GM12865 (cell line): ENCODE measurements at regions not wholly inside any gene's neighbourhood (a gene's known extent, or its start where the extent isn't known, plus 50 kb on each side); places are given as distances from the start of the nearest gene placed in this dataset.

ENCODE experiments used
- DNase-seq: peaks from one replicate; pipeline ENCODE4 v3.0.0; 2010; ENCODE audit warnings: low read depth
- H3K4me3 ChIP-seq: 2 replicates; pipeline ENCODE4 v1.5.1; 2011; ENCODE audit warnings: mild to moderate bottlenecking, low read depth, low read length, control low read depth
- CTCF ChIP-seq: IDR thresholded peaks from 2 replicates; pipeline ENCODE4 v1.5.1; 2011; ENCODE audit warnings: low read length, control low read depth, low read depth, inconsistent platforms; ENCODE audit not compliant: insufficient read depth; ENCODE audit errors: missing control alignments

DNA sequence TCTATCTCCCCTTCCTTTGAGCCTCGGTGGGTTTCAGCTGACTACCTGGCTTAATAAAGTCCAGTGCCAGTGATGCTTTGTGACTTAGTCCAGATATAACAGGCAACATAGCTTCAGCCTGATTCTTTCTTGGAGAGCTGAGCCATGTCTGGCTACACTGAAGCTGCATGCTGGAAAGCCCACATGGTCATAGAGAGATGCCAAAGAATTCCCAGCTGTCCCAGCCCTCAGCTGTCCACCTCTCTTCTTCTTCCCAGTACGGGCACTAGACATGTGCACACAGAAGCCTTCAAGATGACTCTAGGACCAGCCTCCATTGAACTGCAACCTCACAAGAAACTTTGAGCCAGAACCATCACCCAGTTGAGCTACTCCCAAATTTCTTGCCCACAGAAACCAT lies 154.1 kb upstream of the MYLIP start:
- no peak for TF ChIP-seq CTCF
- no peak overlapping the region for H3K4me3 ChIP-seq
- DNase-seq, result no peak

DNA sequence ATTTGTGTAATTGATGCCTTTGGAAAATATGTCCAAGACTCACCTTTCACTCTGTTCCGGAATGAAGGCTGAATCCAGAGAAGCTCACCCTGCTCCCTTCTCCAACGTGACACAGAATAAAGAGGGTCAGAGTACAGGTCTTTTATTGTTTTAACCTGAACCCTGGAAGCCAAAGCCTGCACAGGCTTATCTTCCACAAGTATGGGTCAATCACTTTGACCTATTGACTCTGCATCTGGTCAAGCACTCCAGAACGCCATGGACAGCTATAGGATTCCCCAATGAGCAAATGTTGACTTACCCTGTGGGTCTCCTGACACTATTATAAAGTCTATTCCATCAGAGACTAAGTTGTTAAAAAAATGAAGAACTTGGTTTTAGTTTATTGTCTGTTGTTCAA lies 158.4 kb upstream of the MYLIP start:
- DNase-seq, result no peak
- no peak for TF ChIP-seq CTCF
- no peak overlapping the region for H3K4me3 ChIP-seq

GRCh38 chr6:15969236-15969778 lies 159.6 kb upstream of the MYLIP start:
- no peak for TF ChIP-seq CTCF
- no peak for DNase-seq
- no peak overlapping the region for H3K4me3 ChIP-seq

DNA sequence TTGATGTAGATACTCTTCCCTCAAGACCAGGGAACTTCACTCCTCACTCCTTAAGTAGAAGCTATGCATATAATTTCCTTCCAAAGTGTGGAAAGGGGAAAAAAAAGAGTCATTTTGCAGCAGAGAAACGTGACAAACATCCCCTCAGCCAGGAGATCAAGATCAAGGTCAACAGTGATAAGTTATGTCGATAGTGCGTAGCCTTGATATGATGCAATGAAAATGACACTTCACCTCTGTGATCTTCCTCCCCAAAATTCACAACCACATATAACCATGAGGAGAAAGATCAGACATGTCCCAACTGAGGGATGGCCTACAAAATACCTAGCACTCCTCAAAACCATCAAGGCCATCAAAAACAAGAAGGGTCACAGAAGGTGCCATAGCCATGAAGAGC lies 160.4 kb upstream of the MYLIP start:
- H3K4me3 ChIP-seq, result no peak overlapping the region
- TF ChIP-seq CTCF, result no peak
- DNase-seq, result no peak

DNA sequence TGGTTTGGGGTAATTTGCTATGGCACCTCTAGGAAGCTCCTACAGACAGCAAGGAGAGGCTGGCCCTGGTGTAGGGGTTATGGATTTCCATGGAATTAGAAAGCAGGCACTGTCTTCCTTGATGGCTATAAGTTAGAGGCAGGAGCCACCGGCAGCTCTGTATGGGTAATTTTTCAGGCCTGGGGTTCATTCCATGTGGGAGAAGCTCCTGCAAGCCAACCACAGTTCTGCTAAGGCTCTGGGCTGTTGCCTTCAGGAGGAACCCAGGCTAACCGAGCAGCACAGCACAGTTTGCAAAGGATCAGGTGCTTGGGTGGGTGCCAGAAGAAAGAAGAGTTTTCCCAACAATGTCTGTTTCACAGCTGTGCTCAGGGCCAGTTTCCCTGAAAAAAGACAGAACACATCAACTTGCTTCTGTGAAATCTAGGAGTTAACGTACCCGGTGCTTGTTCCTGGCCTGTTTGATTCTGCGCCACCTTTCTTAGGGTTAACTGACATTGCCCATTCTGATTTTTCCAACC lies 162.8 kb upstream of the MYLIP start:
- no peak for TF ChIP-seq CTCF
- DNase-seq, result no peak
- H3K4me3 ChIP-seq, result no peak overlapping the region

DNA sequence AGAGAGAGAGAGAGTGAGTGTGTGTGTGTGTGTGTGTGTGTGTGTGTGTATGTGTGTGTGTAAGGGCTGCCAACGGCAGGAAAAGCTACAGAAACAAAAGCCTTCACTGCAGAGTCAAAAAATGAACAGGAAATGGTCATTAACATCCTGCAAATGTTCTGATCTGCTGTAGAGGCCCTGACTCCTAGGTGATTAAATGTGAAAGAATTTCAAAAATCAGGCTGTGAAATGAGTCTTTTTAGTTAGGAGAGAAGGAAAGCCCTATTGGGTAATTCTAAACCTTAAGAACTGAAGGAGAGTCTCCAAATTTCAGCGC lies 166.5 kb upstream of the MYLIP start:
- TF ChIP-seq CTCF, result no peak
- H3K4me3 ChIP-seq, result no peak overlapping the region
- DNase-seq, result peak; percentile 85
